HG02678 (cell line): ENCODE measurements at regions not wholly inside any gene's neighbourhood (a gene's known extent, or its start where the extent isn't known, plus 50 kb on each side); places are given as distances from the start of the nearest gene placed in this dataset.
"Not testable (repeated sequence)": the region's sequence is repeated elsewhere in the genome, so short reads cannot be mapped to it uniquely, and the experiment has no call there.

Experiments used
- ATAC-seq: cut with Tn5 transposase; IDR thresholded peaks from one replicate; pipeline ENCODE4 v1.9.1; 2021; ENCODE audit warnings: mild to moderate bottlenecking, moderate library complexity; ENCODE audit not compliant: unreplicated experiment

DNA sequence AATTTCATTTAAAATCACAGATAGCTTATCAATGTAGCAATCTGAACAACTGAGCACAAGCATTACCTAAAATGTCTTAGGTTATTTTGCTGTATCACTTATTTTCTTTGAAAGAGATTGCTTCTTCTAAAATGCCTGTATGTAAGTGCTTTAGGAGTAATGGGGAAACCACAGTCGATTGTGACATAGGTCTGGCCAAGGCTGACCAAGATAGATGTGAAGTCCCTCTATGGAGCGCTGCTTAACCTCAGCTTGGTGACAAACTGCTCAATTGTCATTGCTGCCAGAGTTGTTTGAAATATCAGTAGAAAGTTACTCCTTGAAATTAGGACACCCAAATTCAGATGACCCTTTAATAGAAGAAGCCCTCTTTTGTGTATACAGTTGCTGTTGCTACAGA, 401.9 kb upstream of the NDST4 start:
- ATAC-seq: peak; percentile 28

DNA sequence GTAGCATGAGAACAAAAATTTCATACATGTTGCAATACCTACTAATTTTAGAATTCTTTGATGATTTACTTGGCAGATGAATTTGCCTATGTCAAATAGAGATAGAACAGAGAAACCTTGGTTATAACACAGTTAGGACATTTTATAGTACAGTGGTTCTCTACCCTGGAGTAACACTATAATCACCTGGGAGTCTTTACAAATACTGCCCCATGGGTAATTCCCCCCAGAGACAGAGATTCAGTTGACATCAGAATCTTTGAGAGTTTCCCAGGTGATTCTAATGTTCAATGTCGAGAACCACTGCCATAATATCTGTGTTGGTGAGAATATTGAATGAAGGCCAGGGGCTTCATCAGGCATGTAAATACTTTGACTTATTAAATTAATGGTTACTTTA, 401.3 kb upstream of the NDST4 start:
- no peak for ATAC-seq

DNA sequence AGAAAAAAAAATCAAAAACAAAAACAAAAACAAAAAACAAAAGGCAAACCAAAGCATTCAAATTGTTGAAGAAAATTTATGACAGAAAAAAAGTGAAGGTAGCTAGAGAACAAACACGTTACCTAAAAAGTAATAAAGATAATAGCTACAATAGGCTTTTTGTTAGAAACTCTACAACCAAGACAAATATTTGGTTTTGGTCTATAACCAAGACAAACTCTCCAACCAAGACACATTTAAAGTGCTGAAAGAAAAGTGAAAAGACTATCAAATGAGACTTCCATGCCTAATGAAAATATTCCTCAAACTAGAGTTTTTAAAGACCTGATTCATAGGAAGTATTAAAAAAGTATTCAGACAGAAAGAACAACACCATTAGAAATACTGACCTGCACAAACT, 391.9 kb upstream of the NDST4 start:
- ATAC-seq: no peak

DNA sequence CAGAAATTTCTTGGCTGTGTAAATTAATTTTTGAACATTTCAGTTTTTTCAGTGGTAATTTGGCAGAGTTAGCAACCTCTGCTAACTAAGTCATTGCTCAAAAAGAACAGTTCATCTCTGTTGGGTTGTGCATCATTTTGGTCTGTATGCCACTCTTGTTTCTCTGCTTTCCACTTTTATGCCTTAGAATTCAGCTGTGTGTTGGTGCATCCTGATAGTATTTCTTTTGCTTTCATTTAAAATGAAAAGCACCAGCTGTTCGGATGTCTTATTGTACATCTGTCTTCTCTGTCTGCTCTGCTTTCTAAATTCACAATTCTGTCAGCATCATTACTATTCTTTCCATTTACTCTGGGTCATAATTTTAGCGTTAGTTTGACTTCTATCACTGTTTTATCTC, 388.2 kb upstream of the NDST4 start:
- ATAC-seq: no peak

DNA sequence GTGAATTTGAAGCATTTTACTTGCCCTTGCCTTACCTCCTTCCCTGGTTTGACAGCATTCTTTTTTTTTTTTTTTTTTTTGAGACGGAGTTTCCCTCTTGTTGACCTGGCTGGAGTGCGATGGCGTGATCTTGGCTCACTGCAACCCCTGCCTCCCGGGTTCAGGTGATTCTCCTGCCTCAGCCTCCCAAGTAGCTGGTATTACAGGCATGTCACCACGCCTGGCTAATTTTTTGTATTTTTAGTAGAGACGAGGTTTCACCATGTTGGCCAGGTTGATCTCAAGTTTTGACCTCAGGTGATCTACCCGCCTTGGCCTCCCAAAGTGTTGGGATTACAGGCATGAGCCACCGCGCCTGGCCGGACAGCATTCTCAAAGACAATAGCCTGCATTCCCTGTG, 380.4 kb upstream of the NDST4 start:
- not testable (repeated sequence) for ATAC-seq

DNA sequence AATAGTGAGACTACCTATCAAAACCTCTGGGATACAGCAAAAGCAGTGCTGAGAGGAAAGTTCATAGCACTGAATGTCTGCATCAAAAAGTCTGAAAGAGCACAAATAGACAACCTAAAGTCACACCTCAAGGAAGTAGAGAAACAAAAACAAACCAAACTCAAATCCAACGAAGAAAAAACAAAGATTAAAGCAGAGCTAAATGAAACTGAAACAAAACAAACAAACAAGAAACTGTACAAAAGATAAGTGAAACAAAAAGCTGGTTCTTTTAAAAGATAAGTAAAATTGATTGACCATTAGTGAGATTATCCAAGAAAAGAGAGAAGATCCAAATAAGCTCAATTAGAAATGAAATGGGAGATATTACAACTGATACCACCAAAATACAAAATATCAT, 378.3 kb upstream of the NDST4 start:
- no peak for ATAC-seq

DNA sequence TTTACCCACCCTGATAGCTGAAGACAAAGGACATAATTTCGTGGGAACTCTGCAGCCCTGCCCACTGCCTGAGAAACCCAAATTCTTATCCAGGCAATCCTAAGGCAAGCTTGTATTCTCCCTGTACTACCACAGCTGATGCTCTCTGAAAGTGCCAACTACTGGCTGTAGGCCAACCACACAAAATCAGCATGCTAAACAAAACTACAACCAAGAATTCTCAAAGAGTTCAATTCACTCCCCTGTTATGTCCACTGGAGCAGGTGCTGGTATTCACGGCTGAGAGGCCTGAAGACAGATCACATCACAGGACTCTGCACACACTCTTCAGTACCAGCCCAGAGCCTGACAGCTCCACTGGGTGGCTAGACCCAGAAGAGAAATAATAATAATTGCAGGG, 375.9 kb upstream of the NDST4 start:
- ATAC-seq: no peak

DNA sequence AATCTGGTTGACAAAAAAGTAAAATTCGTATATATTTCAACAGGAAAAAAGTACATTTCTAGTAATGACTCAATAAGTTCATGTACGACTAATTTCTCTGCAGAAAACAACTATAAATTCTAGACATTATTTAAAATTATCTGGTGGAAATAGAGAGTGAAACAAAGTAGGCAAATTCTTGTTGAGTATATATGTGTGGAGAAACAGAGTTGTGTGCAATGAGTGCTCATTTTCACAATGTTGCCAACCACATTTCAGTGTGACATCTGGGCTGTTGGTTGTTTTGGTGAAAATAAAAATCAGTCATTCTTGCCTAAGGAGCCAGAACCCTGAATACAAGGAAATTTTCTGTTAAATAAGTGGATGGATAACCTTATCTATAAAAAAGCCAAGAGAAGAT, 372.0 kb upstream of the NDST4 start:
- no peak for ATAC-seq

DNA sequence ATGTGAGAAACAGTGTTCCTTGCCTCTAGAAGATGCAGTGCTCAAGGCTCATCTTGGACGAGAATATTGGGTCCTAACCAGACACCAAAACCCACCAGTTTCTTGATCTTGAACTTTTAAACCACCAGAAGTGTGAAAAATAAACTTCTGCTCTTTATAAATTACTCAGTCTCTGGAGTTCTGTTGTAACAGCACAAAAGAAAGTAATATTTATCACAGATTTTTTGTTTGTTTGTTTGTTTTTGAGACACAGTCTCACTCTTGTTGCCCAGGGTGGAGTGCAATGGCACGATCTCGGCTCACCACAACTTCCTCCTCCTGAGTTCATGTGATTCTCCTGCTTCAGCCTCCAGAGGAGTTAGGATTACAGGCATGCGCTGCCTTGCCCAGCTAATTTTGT, 371.1 kb upstream of the NDST4 start:
- ATAC-seq: no peak

DNA sequence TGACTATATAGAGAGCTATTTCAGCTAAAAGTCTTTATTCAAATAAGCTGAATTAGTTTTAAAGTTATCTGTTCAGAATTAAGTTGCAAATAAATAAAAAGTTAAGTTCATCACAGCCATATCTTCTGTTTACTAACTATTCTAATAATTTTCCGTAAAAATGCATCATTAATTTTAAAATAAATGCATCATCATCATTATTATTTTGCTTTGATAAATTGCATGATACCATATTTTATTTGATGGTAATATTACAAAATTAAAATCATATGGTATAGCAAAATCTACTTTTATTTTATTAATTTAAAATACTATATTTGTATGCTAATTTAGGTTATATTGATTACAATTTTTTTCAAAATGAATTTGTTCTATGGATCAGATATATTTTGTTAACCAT, 357.3 kb upstream of the NDST4 start:
- no peak for ATAC-seq

DNA sequence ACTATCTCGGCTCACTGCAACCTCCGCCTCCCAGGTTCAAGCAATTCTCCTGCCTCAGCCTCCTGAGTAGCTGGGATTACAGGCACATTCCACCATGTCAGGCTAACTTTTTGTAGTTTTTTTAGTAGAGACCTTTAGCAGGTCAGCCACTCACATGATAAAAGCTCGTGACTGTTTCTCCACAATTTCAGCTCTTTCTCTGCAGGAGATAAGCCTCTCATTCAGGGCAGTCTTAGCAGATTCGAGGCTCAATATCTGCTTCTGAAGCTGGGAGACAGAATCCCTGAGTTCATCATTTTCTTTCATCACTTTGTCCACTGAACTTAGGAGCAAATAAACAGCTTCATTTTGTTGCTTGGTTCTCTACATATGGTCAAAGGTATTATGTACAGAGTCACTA, 345.9 kb upstream of the NDST4 start:
- ATAC-seq: not testable (repeated sequence)

DNA sequence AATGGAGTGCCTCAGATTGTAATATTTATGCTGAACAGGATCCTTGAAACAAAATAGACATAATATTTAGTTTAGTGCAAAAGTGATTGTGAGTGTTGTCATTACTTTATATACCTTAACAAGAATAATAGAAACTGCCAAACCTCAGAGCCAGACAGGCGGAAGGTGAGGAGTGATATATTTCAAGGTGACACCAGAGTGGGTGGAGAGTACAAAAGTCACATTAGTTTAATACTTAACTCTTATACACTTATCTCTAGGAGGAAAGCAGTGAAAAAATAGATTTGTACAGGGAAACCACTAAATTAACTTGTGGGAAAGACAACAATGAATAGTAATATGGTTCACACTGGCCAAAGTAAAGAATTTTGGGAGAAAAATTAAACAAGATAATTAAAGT, 342.8 kb upstream of the NDST4 start:
- ATAC-seq: no peak

DNA sequence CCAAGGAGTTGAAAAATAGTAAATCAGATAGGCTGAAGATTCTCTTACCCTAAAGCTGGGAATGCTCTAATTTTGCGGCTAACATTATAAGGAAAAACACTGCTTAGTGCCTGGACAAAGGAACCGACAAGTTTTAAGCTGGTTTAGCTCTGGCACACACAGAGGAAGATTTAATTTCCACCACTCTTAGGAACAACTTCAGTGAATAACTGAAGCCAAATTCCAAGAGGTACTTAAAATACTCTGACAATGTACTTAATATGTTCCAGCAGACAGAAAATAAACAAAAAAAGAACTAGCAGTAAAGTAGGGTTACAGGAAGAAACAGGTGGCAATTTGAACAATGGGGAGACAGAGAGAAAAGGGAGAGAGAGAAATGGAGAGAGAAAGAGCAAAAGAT, 340.8 kb upstream of the NDST4 start:
- ATAC-seq: no peak

DNA sequence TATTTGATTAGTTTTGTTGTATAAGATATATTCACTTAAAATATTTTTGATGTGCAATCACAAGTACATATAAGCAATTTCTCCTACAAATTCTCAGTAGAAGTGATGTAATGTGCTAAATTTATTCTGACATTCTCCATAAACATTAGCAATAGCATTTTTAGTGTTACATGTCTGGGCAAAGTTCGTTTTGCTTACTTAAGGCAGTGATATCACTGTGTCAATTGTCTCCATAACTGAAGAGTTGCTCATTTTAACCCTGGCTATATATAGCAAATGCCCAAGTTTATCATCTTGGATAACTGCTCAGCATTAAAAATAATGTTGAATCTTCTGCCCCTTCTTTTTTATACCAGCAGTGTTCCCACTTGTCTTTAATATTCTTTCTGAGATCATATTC, 340.0 kb upstream of the NDST4 start:
- ATAC-seq: no peak

DNA sequence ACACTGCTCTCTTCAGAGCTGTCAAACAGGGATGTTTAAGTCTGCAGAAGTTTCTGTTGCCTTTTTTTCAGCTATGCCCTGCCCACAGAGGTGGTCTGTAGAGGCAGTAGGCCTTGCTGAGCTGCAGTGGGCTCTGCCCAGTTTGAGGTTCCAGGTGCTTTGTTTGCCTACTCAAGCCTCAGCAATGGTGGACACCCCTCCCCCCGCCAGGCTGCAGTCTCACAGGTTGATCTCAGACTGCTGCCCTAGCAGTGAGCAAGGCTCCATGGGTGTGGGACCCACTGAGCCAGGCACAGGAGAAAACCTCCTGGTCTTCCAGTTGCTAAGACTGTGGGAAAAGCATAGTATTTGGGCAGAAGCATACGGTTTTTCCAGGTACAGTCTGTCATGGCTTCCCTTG, 338.8 kb upstream of the NDST4 start:
- not testable (repeated sequence) for ATAC-seq

DNA sequence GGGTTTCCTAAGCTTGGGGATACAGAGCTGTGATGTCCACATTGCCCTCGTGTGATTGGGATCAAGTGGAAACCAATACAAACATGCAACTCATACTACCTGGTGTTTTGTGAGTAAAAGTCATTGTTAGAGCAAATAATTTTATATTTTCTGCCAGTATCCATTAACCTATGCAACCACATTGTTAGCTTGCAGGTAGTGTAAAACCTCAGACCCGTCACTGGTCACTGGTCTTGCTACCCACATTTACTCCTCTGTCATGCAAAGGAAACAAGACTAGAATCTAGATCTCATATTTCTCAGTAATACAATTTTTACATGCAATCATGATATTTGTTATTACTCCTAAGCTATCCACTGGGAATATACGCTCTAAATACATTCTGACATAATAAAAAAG, 324.3 kb upstream of the NDST4 start:
- ATAC-seq: no peak

DNA sequence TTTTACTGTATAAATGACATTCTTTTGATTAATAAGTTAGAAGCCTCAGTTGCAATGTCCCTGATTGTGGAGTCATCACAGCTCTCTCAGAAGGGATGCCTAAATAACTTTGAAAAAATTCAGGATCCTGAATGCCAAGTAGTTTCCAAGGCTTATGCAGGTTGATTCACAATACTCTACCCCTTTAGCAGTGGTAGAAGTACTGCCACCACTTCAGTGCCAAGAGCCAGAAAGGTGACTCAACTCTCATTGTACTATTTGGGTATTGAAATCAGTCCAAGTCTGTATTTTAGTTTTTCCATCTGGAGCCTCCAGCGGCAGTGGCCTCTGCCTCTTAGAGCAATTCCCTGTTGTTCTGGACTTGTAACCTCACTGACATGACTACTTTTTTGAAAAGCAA, 320.1 kb upstream of the NDST4 start:
- no peak for ATAC-seq

DNA sequence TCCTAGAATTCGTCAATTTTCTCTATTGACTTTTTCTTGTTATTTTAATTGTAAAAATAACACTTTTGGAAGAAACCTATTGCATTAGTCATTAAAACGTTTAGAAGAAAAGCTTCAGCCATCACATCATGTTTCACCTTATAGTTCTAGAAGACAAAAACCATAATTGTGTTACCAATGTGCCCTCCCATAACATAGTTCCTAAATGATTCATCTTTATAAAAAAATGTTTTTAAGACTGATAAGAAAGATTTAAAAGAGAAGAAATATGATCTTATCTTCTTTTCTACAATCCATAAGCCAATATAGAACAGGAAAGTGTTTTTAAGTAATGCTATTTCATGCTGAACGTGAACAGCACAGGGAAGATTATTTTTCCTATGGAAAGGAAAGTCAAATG, 316.6 kb upstream of the NDST4 start:
- no peak for ATAC-seq

DNA sequence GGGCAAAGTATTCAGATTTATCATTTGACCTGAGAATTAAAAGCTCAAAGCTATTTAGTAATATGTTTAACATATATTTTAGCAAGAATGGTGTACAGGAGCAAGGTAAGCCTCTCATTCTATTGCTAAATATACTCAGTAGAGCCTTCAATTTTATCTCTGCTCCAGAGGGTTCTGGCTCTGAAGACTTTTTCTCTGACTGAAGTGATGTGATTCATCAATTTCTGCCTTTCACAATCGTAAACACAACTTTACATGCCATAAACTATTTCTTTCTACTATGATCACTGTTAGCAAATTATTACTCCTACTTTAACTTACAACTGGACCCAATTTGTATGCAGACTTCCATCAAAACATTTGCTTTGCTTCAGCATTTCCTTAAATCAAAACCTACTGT, 315.0 kb upstream of the NDST4 start:
- ATAC-seq: no peak

DNA sequence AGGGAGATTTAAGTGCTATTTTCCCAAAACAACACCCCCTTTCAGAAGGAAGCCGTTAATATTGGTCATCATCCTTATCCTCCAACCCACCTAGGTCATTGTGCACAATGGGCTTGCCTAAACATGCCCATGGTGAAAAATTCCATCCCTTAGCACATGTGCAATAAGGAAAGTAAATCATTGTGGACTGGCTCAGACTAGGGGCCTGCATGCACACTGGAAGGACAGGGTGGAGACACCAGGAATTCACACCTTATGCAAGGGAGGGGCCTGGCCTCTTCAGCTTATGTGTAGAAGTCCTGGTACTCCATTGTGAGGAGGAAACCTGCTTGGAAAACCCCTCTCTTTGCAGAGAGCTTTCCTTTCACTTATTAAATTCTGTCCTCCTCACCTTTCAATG, 311.4 kb upstream of the NDST4 start:
- ATAC-seq: no peak

DNA sequence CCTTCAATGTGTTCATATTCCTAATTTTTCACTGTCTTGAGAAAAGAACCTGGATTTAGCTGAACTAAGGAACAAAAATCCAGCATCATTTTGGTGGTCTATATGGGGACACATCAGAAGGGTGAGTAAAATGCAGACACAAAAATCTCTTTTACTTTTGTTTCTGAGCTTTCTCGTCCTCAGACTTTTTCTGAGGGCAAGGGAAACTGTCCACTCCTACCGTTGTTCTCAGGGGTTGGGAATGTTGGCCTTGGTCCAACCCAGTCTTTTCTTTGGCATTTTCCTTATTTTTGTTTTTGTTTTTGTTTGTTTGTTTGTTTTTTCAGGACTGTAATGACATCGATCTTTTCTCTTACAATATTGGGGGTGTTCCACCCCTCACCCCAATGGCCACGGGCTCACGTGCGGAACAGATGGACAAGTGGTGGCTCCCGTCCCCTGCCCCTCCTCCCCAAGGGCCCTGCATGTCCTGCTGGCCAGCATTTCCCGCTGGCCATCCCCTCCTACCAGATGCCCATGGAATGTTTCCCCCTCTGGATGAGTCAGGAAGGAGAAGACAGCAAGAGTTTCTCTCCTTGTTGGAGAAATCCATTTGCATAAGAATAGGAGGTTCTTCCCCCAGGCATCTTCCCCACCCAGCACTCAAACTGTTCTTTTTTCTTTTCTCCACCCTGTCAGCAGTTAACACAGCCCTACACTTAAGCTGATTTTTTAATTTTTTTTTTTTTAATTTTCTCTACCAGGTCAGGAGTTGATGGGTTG, 305.4 kb upstream of the NDST4 start:
- ATAC-seq: no peak

DNA sequence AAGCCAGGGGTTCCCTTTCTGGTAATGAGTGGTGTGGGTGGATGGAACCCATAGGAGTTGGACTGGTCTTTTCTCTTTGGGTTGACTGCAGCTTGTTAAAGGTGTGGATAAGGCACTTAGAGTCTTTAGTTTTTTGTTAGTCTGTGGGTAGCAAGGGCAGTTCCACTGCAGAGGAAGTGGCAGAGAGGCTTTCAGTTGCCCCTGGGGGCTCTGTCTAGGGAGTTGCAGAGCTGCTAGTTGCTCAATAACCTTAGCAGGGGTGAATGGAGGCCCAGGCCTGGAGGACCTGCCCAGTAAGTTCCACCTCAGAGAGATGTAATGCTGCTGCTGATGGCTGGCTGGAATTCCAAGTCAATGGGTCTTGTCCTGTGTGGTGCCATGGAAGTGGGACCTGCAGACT, 282.6 kb upstream of the NDST4 start:
- no peak for ATAC-seq

DNA sequence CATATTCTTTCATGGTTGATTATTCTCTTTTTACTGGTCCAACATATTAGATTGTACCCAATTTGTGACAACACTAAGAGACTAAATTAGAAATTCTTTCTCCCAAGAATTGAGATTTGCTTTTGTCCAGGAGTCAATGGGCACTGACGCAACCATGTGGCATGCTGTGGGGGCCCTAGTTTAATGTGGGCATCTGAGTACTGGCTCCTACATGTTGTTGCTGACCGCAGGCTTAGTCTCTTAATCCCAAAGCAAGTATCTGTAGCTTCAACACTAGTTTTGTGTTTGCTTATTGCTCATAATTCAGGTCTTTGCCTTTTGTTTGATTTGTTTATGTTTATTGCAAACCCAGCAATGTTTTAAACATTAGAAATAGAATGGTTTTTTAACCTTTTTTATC, 263.4 kb upstream of the NDST4 start:
- ATAC-seq: no peak
